ENCODE measurements at regions not wholly inside any gene's neighbourhood (a gene's known extent, or its start where the extent isn't known, plus 50 kb on each side); places are given as distances from the start of the nearest gene placed in this dataset.

DNA sequence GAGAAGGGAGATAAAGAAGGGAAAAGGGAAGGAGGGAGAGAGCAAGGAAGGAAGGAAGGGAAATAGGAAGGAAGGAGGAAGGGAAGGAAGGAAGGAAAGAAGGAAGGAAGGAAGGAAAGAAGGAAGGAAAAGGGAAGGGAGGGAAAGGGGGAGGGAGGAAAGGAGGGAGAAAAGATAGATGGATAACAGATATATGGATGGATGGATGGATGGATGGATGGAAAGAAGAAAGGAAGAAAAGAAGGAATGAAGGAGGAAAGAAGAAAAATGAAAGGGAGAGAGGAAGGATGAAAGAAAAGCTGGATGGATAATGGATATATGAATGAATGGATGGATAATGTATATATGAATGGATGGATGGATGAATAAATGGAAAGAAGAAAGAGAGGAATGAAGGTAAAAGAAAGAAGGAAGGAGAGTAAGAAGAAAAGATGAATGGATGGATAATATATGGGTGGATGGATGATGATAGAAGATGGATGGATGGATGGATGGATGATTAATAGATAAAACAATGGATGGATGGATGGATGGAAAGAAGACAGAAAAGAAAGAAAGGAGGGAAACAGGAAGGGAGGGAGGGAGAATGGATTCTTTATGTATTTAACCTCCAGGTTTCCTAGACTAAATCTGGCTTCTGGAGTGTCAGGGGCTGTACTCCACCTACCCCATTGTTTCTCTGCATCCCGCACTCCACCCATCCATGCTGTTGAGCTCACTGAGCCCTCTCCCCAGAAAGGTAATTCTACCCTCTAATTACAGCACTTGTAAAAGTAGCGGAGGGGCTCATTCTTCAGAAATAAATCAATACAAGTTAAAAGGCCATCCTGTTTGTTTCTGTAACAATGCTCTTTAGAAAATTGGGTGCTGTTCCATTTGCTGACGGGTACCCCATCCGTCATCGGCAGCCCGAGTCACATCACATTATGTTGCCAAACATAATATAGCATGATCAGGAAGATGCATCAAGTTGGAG lies 506.1 kb downstream of the MIAT start:
- no peak for DNase-seq
- peaks cover 17 to 26% of the 10 kb centered on the region in 2 donors for H3K27me3 Mint-ChIP-seq
- H3K4me1 Mint-ChIP-seq, result no peaks in the 10 kb centered on the region
- H3K36me3 Mint-ChIP-seq, result no peaks in the 10 kb centered on the region
- no peak overlapping the region for H3K4me3 Mint-ChIP-seq
- H3K27ac Mint-ChIP-seq, result no peak overlapping the region
- H3K9me3 Mint-ChIP-seq, result peaks cover 3 to 5% of the 10 kb centered on the region in 2 donors
- no peak for ATAC-seq (replicated peaks)

DNA sequence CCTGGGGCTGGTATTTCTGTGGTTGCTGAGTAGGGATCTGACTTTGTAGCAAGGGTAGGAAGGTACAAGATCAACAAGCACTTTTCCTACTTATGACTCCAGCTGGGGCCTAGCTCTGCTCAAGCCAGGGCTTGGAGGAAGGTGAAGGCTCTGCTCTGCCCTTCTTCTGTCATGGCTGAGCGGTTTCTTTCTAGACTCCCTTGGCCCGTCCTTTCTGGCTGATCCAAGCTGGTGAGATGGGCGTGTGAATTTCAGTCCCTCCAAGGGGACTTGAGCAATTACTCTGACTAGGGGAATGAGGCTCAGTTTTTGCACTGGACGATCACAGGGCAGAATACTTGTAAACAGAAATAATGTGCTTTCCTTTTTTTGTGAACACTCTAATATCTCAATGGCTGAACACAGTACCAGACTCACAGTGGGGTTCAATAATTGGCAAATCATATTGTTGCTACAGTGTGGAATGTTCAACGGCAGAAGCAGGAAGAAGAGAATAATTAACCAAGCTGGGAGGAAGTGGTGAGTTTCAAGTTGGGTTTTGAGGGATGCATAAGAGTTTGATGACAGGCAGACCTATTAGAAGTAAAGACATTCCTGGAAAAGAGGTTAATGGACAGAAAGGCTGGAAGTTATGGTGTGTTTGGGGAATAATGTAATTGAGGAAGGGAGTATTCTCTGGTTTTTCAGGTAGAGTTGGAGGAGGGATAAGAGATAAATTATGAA lies 507.6 kb downstream of the MIAT start:
- peaks cover 17 to 26% of the 10 kb centered on the region in 2 donors for H3K27me3 Mint-ChIP-seq
- DNase-seq (no peak), ATAC-seq (replicated peaks) (no peak)
- H3K27ac Mint-ChIP-seq, result no peak overlapping the region
- H3K4me1 Mint-ChIP-seq, result no peaks in the 10 kb centered on the region
- no peak overlapping the region for H3K4me3 Mint-ChIP-seq
- peaks cover 3 to 5% of the 10 kb centered on the region in 2 donors for H3K9me3 Mint-ChIP-seq
- H3K36me3 Mint-ChIP-seq, result no peaks in the 10 kb centered on the region

DNA sequence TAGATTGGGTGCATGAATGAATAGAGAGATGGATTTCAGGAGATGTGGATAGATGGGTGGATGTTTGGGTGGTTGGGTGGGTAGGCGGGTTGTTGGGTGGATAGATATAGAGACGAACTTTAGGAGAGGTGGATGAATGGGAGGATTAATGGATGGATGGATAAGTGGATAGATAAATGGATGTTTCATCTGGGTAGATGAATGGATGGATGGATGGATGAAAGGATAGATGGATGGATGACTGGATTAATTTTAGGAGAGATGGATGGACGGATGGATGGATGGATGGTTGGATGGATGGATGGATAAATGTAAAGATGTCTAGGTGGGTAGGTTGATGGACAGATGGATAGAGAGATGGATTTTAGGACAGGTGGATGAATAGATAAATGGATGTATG lies 511.3 kb downstream of the MIAT start:
- no peak overlapping the region for H3K4me3 Mint-ChIP-seq
- H3K36me3 Mint-ChIP-seq, result no peaks in the 10 kb centered on the region
- ATAC-seq (replicated peaks) (no peak), DNase-seq (no peak)
- peaks cover 5 to 6% of the 10 kb centered on the region in 2 donors for H3K27me3 Mint-ChIP-seq
- H3K9me3 Mint-ChIP-seq, result peaks cover 3 to 5% of the 10 kb centered on the region in 2 donors
- H3K27ac Mint-ChIP-seq, result no peak overlapping the region
- H3K4me1 Mint-ChIP-seq, result no peaks in the 10 kb centered on the region

GRCh38 chr22:27170491-27170890 lies 513.1 kb downstream of the MIAT start:
- Mint-ChIP-seq H3K27ac (no peak overlapping the region), H3K4me1 (no peaks in the 10 kb centered on the region), H3K4me3 (no peak overlapping the region), H3K36me3 (no peaks in the 10 kb centered on the region), H3K27me3 (peaks cover 12 to 16% of the 10 kb centered on the region in 2 donors), H3K9me3 (no peaks in the 10 kb centered on the region)
- no peak for ATAC-seq (replicated peaks)
- DNase-seq, result no peak

GRCh38 chr22:27171212-27171611 lies 513.8 kb downstream of the MIAT start:
- no peak overlapping the region for H3K27ac Mint-ChIP-seq
- DNase-seq (no peak), ATAC-seq (replicated peaks) (no peak)
- H3K9me3 Mint-ChIP-seq, result no peaks in the 10 kb centered on the region
- no peaks in the 10 kb centered on the region for H3K4me1 Mint-ChIP-seq
- peaks cover 12 to 22% of the 10 kb centered on the region in 2 donors for H3K27me3 Mint-ChIP-seq
- no peak overlapping the region for H3K4me3 Mint-ChIP-seq
- H3K36me3 Mint-ChIP-seq, result no peaks in the 10 kb centered on the region

DNA sequence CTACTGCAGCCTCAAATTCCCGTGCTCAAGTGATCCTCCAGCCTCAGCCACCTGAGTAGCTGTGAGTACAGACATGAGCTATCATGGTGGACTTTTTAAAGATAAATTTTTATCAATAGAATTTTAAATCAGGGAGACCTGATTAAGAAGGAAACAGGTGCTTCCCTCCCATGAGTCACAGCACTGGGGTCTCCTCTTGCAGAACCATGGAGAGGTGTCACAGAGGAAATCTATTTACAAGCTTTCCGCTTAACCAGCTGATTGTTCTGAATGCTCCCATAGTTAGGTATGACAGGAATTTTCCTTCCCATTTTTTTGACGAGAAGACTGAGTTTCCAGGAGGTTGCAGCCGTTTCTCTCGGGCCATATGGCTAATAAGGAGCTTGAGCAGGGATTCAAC lies 516.1 kb downstream of the MIAT start:
- H3K36me3 Mint-ChIP-seq, result no peaks in the 10 kb centered on the region
- ATAC-seq (replicated peaks) (no peak), DNase-seq (no peak)
- H3K27me3 Mint-ChIP-seq, result peaks cover 12 to 26% of the 10 kb centered on the region in 2 donors
- H3K27ac Mint-ChIP-seq, result no peak overlapping the region
- H3K9me3 Mint-ChIP-seq, result no peaks in the 10 kb centered on the region
- H3K4me1 Mint-ChIP-seq, result no peaks in the 10 kb centered on the region
- no peak overlapping the region for H3K4me3 Mint-ChIP-seq

- Mint-ChIP-seq H3K4me1 (no peaks in the 10 kb centered on the region), H3K27ac (no peak overlapping the region), H3K4me3 (no peak overlapping the region), H3K9me3 (no peaks in the 10 kb centered on the region), H3K36me3 (no peaks in the 10 kb centered on the region), H3K27me3 (peaks cover 12 to 26% of the 10 kb centered on the region in 2 donors)
- DNase-seq, result no peak
- ATAC-seq (replicated peaks), result no peak
Measured at GRCh38 chr22:27175021-27175838, 517.8 kb downstream of the MIAT start.

GRCh38 chr22:27175974-27176373 lies 518.6 kb downstream of the MIAT start:
- H3K9me3 Mint-ChIP-seq, result no peaks in the 10 kb centered on the region
- H3K27ac Mint-ChIP-seq, result no peak overlapping the region
- no peaks in the 10 kb centered on the region for H3K4me1 Mint-ChIP-seq
- no peaks in the 10 kb centered on the region for H3K36me3 Mint-ChIP-seq
- H3K27me3 Mint-ChIP-seq, result peaks cover 12 to 26% of the 10 kb centered on the region in 2 donors
- no peak overlapping the region for H3K4me3 Mint-ChIP-seq
- ATAC-seq (replicated peaks), result no peak
- no peak for DNase-seq

- DNase-seq (no peak), ATAC-seq (replicated peaks) (no peak)
- Mint-ChIP-seq H3K36me3 (no peaks in the 10 kb centered on the region), H3K9me3 (no peaks in the 10 kb centered on the region), H3K27ac (no peak overlapping the region), H3K4me3 (no peak overlapping the region), H3K27me3 (peaks cover 10 to 20% of the 10 kb centered on the region in 2 donors), H3K4me1 (no peaks in the 10 kb centered on the region)
Measured at GRCh38 chr22:27179161-27179560, 521.8 kb downstream of the MIAT start.

- Mint-ChIP-seq H3K27me3 (peaks cover 0 to under 1% of the 10 kb centered on the region in 2 donors), H3K27ac (no peak overlapping the region), H3K9me3 (no peaks in the 10 kb centered on the region), H3K4me1 (no peaks in the 10 kb centered on the region), H3K36me3 (no peaks in the 10 kb centered on the region), H3K4me3 (no peak overlapping the region)
- ATAC-seq (replicated peaks) (no peak), DNase-seq (no peak)
Measured at GRCh38 chr22:27181537-27181936, 524.1 kb downstream of the MIAT start.

DNA sequence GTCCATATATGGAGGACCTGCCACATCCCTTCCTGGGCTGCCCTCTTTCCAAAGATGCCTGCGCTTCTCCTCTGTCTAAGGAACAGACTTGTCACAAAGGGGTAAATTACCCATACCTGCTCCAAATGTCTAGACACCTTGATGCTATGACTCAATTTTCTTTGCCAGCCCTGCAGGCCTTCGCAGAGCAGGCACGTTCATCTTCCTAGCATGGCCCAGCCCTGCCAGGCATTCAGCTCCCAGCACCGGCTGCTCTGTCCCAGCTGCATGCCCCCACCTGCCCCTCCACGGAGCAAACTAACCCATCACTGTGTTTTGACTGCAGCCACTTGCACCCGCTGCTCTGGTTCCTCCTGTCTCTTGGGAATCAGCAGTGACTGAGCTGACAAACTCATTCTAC lies 526.1 kb downstream of the MIAT start:
- Mint-ChIP-seq H3K36me3 (no peaks in the 10 kb centered on the region), H3K4me1 (no peaks in the 10 kb centered on the region), H3K27me3 (peaks cover 0 to 5% of the 10 kb centered on the region in 2 donors), H3K27ac (no peak overlapping the region), H3K9me3 (no peaks in the 10 kb centered on the region), H3K4me3 (no peak overlapping the region)
- DNase-seq (no peak), ATAC-seq (replicated peaks) (no peak)

DNA sequence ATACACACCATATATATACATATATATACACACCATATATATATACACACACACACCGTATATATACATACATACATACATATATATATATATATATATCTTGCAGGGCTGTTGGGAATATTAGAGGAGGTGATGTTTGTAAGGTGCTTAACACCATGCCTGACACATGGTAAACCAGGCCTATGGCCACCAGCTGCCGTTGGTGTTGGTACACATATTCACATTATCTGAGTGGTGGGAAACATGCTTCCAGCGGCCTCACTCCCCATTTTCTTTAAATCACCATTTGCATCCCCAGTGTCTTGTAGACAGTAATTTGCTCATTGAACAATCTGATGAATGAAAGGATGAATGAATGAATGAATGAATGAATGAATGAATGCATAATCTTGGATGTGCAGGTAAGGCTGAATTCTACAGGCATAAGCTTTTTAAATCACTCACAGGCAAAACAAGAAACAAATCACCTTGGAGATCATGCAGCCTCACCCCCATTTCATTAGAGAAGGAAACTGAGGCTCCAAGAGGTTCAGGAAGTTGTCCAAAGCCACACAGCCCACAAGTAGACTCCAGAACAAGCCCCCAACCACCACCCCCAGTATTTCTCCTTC lies 527.8 kb downstream of the MIAT start:
- peaks cover 5 to 15% of the 10 kb centered on the region in 2 donors for H3K27me3 Mint-ChIP-seq
- no peaks in the 10 kb centered on the region for H3K4me1 Mint-ChIP-seq
- no peaks in the 10 kb centered on the region for H3K36me3 Mint-ChIP-seq
- DNase-seq (no peak), ATAC-seq (replicated peaks) (no peak)
- H3K27ac Mint-ChIP-seq, result no peak overlapping the region
- H3K4me3 Mint-ChIP-seq, result no peak overlapping the region
- no peaks in the 10 kb centered on the region for H3K9me3 Mint-ChIP-seq

DNA sequence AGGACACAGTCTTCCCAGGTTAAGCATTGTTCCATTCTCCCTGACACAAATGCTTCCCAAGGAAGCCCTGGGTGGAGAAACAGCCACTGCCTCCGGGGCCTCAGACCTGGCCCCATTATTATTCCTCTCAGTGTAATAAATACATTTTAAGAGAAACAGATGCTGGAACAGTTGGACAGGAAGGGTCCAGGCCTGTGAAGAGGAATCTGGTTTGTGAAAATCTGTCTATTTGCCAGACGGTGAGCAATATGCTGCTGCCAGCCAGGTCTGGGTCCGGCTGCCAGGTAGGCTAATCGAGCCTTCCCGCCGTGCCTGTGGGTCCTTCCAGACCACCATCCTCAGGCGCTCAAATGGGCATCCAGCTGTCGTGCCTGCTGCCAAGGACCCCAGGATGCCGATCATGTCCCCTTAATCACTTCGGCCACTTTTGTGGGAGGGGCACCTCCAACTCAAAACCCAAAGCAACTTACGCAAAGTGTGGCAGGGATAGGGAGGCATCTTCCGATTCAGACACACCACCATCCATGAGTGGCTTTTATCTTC lies 528.4 kb downstream of the MIAT start:
- no peak overlapping the region for H3K4me3 Mint-ChIP-seq
- H3K27me3 Mint-ChIP-seq, result peaks cover 5 to 15% of the 10 kb centered on the region in 2 donors
- peaks cover 0 to 3% of the 10 kb centered on the region in 2 donors for H3K9me3 Mint-ChIP-seq
- DNase-seq (no peak), ATAC-seq (replicated peaks) (no peak)
- no peaks in the 10 kb centered on the region for H3K36me3 Mint-ChIP-seq
- no peaks in the 10 kb centered on the region for H3K4me1 Mint-ChIP-seq
- H3K27ac Mint-ChIP-seq, result no peak overlapping the region

Measured in stimulated activated naive B cell treated with anti-CD40 and anti-IgM and Interleukin-4, amounts not matched to agents 10 μg/mL and 1 μg/mL and 100 μg/mL, for 72 hours (primary cell).